HG03565 (cell line): ENCODE measurements at regions not wholly inside any gene's neighbourhood (a gene's known extent, or its start where the extent isn't known, plus 50 kb on each side); places are given as distances from the start of the nearest gene placed in this dataset.
"Not testable (repeated sequence)": the region's sequence is repeated elsewhere in the genome, so short reads cannot be mapped to it uniquely, and the experiment has no call there.

Source experiments
- ATAC-seq: cut with Tn5 transposase; IDR thresholded peaks from one replicate; pipeline ENCODE4 v1.9.1; 2021; ENCODE audit warnings: mild to moderate bottlenecking, moderate library complexity; ENCODE audit not compliant: unreplicated experiment

GRCh38 chr10:64528294-64529002 is 1007.2 kb downstream of the REEP3 start:
- ATAC-seq, result no peak

DNA sequence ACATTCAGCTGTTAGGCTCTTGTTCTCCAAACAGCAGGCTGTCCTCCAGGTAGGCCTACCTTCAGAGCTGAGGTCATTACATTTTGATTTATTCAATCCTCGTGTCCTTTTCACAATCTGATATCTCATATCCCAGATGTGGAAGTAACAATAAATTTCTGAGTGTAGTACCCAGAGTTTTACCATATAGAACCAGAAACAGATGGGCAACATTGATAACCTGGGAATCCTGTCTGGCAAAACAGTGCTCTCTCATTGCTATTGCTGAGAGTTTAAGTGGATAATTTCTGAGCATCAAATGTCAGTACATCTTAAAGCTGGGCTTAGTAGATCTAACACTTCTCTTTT is 1007.8 kb downstream of the REEP3 start:
- no peak for ATAC-seq

- ATAC-seq, result no peak
These were observed 1013.4 kb downstream of the REEP3 start for GRCh38 chr10:64534616-64535015.

- ATAC-seq, result no peak
These were observed 1014.1 kb downstream of the REEP3 start for GRCh38 chr10:64535131-64535867.

GRCh38 chr10:64537112-64537511 is 1015.9 kb downstream of the REEP3 start:
- no peak for ATAC-seq

- ATAC-seq, result no peak
These were observed 1016.7 kb downstream of the REEP3 start for GRCh38 chr10:64537928-64538327.

GRCh38 chr10:64546073-64546472 is 1024.9 kb downstream of the REEP3 start:
- no peak for ATAC-seq

DNA sequence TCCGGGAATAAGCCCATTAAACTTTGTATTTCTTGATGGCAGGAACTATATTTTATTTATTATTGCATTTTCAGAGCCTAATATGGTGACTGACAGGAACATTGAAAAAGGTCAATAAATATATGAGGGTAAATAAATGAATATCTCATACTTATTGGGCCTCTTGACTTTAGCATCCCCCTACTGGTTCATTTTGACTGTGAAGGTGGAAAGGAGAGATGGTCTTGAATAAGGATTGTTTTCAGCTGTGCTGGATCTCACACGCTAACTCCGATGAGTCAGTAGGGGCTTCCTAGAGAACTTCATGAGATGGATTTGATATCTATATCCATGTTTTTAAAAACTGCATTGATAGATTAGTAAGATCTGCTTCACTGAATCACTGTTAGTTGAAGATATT is 1026.0 kb downstream of the REEP3 start:
- ATAC-seq, result no peak

- ATAC-seq, result no peak
These were observed 1034.5 kb downstream of the REEP3 start for GRCh38 chr10:64555666-64556065.

GRCh38 chr10:64558094-64558835 is 1037.1 kb downstream of the REEP3 start:
- no peak for ATAC-seq

DNA sequence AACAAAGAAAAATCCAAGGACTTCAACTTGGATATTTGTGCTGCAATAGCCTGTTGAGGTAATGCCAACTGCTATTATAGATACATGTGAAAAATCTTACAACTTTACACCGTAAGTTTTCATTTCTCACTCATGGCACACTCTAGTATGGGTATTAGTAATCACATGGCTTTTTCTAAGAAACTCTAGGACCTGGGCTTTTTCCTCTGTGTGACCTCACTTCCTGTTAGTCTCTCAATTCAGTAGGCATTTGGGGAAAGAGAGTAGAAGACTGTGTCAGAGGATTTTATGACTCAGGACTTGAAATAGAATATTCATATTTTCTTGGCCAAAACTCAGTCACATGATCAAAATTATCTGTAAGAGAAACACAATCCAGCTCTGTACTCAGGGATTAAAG is 1049.9 kb downstream of the REEP3 start:
- no peak for ATAC-seq

DNA sequence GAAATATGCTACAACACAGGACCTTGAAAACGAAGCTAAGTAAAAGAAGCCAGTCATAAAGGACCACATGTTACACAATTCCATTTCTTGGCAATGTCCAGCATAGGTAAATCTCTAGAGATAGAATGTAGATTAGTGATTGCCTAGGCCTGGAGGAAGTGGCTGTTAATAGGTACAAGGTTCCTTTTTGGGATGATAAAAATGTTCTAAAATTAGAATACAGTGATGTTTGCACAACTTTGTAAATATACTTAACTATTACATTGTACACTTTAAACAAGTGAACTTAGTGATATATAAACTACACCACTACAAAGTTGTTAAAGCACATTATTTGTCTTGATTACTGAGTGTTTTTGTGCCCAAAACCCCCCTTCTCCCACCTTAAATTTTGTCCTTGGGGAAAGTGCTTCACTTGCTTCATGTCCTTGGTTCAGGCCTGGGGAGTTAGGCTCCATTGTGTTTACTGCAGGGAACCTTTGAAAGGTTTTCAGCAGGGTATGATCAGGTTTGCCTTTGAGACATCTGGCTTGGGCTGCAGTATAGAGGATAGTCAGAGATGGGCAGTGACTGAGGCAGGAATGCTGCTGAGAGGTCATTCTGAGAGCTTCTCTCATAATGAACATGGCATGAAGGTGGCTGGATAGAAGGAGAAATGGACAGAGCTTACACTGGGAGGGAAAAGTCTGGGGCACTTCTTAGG is 1052.6 kb downstream of the REEP3 start:
- no peak for ATAC-seq

DNA sequence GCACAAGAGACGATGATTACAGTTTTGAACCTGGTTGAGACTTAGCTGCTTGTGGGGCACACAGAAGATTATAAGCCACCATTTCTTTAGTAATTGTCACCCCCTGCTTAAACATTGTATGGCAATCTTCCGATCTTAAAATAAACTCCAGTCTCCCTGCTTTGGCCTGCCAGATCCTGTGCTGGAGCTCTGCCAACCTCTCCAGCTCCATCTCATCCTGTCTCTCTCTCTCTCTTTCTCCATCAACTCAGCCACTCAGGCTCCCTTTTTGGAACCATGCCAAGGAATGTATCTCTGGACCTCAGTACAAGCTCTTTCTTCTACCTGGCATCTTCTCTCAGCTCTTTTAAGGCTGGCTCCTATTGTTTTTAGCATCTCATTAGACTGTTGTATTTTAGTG is 1053.2 kb downstream of the REEP3 start:
- ATAC-seq, result no peak

- ATAC-seq, result no peak
These were observed 1055.3 kb downstream of the REEP3 start for GRCh38 chr10:64576497-64576896.

- ATAC-seq, result not testable (repeated sequence)
These were observed 1057.6 kb downstream of the REEP3 start for GRCh38 chr10:64578757-64579156.

GRCh38 chr10:64586934-64587503 is 1065.8 kb downstream of the REEP3 start:
- ATAC-seq, result no peak

GRCh38 chr10:64594072-64594471 is 1072.9 kb downstream of the REEP3 start:
- ATAC-seq, result no peak

DNA sequence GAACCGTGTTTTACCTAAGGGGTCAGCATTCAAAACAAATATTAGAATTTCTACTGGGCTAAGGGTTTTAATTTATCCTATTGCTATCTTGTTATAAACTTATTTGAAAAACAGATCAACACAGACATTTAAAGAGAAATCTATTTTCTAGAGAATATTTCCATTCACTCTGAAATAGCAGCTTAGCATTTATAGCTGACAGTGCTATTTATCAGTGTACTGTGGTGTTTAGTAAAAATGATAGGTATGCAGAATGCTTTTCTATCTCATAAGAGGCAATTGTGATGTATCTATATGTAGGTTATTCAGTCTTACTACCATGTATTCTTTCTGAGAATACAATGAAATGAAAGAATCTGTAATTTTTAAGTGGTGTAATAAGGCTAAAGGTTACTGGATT is 1077.4 kb downstream of the REEP3 start:
- ATAC-seq, result no peak

DNA sequence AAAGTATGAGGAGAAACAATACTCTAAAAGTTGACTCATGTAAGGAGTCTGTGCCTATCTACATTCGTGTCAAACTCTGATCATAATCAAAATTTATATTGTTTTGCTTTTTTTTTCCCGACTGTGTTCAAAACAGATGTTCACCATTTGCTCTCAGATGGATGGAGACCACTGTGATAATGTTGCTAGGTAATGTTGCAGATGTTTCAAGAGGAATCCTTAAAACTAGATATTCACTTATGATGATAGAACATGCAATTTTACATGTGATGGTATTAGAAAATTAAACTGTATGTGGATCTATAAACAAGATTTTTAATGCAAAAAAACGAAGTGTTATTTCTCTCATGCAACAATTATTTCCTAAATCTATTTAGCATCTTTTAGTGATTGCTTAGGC is 1080.1 kb downstream of the REEP3 start:
- ATAC-seq, result no peak

DNA sequence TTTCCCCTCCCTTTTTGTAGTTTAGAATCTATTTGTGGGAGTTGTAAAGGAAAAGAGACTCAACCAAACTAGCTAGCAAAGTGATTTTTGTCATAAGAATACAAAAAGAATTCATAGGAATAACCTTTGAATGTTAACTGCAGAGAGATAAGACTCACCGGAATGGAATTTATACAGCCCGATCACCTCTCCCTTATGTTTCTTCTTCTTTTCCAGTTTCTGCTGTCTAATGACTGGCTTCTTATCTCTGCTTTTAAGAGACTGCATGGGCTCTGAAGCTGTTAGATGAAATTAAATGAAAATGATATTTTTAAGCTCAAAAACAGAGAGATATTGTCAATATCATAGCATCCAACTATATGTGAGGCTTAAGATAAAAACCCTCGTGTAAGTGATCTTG is 1095.9 kb downstream of the REEP3 start:
- no peak for ATAC-seq

DNA sequence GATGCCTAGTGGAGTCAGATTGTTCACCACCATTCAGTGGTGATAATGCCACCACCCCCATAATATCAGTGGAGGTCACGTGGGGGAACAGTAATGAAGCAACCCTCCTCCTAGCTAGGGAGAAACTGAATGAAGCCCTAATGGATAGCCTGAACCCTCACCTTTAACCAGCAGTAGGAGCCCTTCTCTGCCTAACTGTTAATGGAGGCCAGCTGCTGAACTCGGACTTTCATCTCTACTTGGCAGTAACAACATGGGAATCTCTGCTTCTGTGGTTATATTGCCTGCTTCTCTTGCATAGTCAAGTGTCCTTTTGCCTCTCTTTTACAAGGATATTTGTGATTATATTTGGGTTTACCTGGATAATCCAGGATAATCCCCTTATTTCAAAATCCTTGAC is 1097.9 kb downstream of the REEP3 start:
- ATAC-seq, result no peak
